MM.1S (cell line): ENCODE measurements at regions not wholly inside any gene's neighbourhood (a gene's known extent, or its start where the extent isn't known, plus 50 kb on each side); places are given as distances from the start of the nearest gene placed in this dataset.

Experiments
- DNase-seq: peaks from one replicate; pipeline ENCODE4 v3.0.0-alpha.2; 2015
- H2AFZ ChIP-seq: fragments of 300-600 bp; sonication (generic); 2 replicates; pipeline ENCODE4 v1.6.0; 2016; ENCODE audit warnings: antibody characterized with exemption, low read length
- H3F3A ChIP-seq: fragments of 300-600 bp; sonication (generic); 2 replicates; pipeline ENCODE4 v1.6.1; 2016; ENCODE audit warnings: mild to moderate bottlenecking, antibody characterized with exemption, low read length, moderate library complexity, mixed read lengths; ENCODE audit not compliant: insufficient read depth
- H3K27ac ChIP-seq: fragments of 300-600 bp; sonication (generic); 2 replicates; pipeline ENCODE4 v1.5.1; 2016; ENCODE audit warnings: mild to moderate bottlenecking, low read length
- H3K27me3 ChIP-seq: fragments of 300-600 bp; sonication (generic); replicated peaks from 2 replicates; pipeline ENCODE4 v1.6.0; 2016; ENCODE audit warnings: low read length; ENCODE audit not compliant: insufficient read depth
- H3K36me3 ChIP-seq: fragments of 300-600 bp; sonication (generic); replicated peaks from 2 replicates; pipeline ENCODE4 v1.6.1; 2016; ENCODE audit warnings: mild to moderate bottlenecking, low read length, mixed read lengths; ENCODE audit not compliant: insufficient read depth
- H3K4me1 ChIP-seq: fragments of 300-600 bp; sonication (generic); 2 replicates; pipeline ENCODE4 v1.6.1; 2016; ENCODE audit warnings: low read length, mixed read lengths
- H3K4me2 ChIP-seq: fragments of 300-600 bp; sonication (generic); 2 replicates; pipeline ENCODE4 v1.6.0; 2016; ENCODE audit warnings: low read depth, low read length
- H3K4me3 ChIP-seq: fragments of 300-600 bp; sonication (generic); 2 replicates; pipeline ENCODE4 v1.5.1; 2016; ENCODE audit warnings: low read length, mixed read lengths
- H3K79me2 ChIP-seq: fragments of 300-600 bp; sonication (generic); 2 replicates; pipeline ENCODE4 v1.6.1; 2016; ENCODE audit warnings: mixed run types, low read length, mixed read lengths
- H3K9ac ChIP-seq: fragments of 300-600 bp; sonication (generic); 2 replicates; pipeline ENCODE4 v1.6.1; 2016; ENCODE audit warnings: low read length, mixed read lengths
- H3K9me2 ChIP-seq: fragments of 300-600 bp; sonication (generic); replicated peaks from 2 replicates; pipeline ENCODE4 v1.6.1; 2016; ENCODE audit warnings: mild to moderate bottlenecking, low read length, mixed read lengths; ENCODE audit not compliant: insufficient read depth
- H3K9me3 ChIP-seq: fragments of 300-600 bp; sonication (generic); replicated peaks from 2 replicates; pipeline ENCODE4 v1.6.1; 2016; ENCODE audit warnings: mild to moderate bottlenecking, low read length, mixed read lengths; ENCODE audit not compliant: insufficient read depth
- H4K20me1 ChIP-seq: fragments of 300-600 bp; sonication (generic); 2 replicates; pipeline ENCODE4 v1.6.1; 2016; ENCODE audit warnings: mild to moderate bottlenecking, low read length, moderate library complexity, mixed read lengths; ENCODE audit not compliant: insufficient read depth
- EZH2 ChIP-seq: fragments of 300-600 bp; sonication (generic); optimal IDR thresholded peaks from 2 replicates; pipeline ENCODE3; 2017; ENCODE audit warnings: low read depth, mild to moderate bottlenecking, antibody characterized with exemption, low read length, mixed read lengths
- EZH2phosphoT487 ChIP-seq: fragments of 300-600 bp; sonication (generic); IDR thresholded peaks from 2 replicates; pipeline ENCODE4 v1.6.1; 2018; ENCODE audit warnings: antibody characterized with exemption, low read length
- TF ChIP-seq, protein P1 (sequence below): fragments of 300-600 bp; sonication (generic); IDR thresholded peaks from 2 replicates; pipeline ENCODE4 v1.5.1; 2016; ENCODE audit warnings: antibody characterized with exemption, low read length, mixed read lengths

DNA sequence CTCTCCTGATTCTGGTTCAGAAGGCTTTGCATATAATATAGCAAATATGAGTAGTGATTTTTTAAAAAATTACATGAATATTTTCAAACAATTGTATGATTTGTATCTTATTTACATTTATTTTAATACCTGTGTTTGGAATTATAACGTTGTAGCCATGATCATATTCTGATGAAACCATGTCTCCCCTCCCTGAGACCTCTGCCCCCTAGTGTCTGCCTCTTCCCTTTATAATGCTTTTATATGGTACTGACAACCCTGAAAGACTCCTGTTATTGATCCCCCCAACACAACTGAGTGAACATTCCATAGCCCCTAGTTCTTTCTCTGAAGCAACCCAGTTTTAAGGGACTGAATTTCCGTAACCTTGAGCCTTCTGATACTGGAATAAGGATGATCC lies 187.4 kb downstream of the SOX3 start:
- TF ChIP-seq EZH2phosphoT487 = no peak
- TF ChIP-seq, protein P1, sequence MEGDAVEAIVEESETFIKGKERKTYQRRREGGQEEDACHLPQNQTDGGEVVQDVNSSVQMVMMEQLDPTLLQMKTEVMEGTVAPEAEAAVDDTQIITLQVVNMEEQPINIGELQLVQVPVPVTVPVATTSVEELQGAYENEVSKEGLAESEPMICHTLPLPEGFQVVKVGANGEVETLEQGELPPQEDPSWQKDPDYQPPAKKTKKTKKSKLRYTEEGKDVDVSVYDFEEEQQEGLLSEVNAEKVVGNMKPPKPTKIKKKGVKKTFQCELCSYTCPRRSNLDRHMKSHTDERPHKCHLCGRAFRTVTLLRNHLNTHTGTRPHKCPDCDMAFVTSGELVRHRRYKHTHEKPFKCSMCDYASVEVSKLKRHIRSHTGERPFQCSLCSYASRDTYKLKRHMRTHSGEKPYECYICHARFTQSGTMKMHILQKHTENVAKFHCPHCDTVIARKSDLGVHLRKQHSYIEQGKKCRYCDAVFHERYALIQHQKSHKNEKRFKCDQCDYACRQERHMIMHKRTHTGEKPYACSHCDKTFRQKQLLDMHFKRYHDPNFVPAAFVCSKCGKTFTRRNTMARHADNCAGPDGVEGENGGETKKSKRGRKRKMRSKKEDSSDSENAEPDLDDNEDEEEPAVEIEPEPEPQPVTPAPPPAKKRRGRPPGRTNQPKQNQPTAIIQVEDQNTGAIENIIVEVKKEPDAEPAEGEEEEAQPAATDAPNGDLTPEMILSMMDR = no peak
- no peak for TF ChIP-seq EZH2
- H3K79me2 ChIP-seq = no peaks in the 10 kb centered on the region
- DNase-seq = no peak

DNA sequence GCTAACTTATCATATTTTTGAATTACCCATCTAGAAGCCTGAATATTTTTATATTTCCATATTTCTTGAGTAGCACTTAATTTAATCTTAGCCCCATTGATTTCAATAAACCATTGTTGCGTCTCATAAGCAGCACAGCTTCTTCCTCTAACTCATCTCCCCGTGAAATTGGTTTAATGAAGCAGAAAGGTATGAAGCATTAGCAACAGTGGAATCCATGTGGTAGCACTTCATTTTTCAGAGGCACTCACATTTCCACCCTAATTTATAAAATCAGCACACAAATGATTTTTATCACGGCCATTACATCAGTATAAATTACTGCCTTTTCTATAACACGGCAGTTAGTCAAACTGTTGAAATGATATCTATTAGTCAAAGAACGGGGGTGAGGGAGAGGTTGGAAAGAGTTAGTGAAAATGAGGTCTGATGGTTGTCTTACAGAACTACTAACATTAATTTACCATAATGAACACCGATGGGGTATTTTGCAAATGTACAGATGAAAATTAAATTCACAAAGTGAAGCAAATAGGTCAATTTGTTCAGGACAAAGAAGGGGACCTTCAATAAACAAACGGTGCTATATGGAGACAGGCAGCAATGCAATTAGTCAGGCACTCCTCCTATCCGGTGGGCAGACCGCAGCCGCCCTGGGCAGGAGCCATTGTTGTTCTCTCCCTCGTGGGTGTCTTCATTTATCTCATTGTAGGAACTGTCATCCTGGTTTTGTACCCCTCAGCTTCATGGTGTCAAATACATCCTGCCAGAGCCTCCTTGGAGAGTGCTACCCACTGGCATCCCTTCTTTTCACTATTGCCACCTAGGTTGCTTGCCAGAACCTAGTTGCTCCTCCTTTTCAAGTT lies 205.7 kb downstream of the SOX3 start:
- Histone ChIP-seq H4K20me1 (no peaks in the 10 kb centered on the region), H3K9me3 (no peaks in the 10 kb centered on the region), H3K27ac (no peak overlapping the region), H3K79me2 (no peaks in the 10 kb centered on the region), H2AFZ (no peak overlapping the region), H3K4me1 (no peaks in the 10 kb centered on the region), H3K36me3 (no peaks in the 10 kb centered on the region), H3K9me2 (no peaks in the 10 kb centered on the region), H3K27me3 (no peaks in the 10 kb centered on the region), H3K4me3 (no peak overlapping the region), H3F3A (no peaks in the 10 kb centered on the region), H3K4me2 (no peak overlapping the region), H3K9ac (no peak overlapping the region)
- DNase-seq = no peak
- TF ChIP-seq, protein P1 = no peak
- TF ChIP-seq EZH2 (no peak), EZH2phosphoT487 (no peak)

More for the DNA sequence above, 187.4 kb downstream of the SOX3 start:
- Histone ChIP-seq H3K9me2 (no peaks in the 10 kb centered on the region), H3K9ac (no peak overlapping the region), H2AFZ (no peak overlapping the region), H3K9me3 (no peaks in the 10 kb centered on the region), H3K4me2 (no peak overlapping the region), H3K36me3 (no peaks in the 10 kb centered on the region), H3F3A (no peaks in the 10 kb centered on the region), H3K27ac (no peak overlapping the region), H3K4me3 (no peak overlapping the region), H4K20me1 (no peaks in the 10 kb centered on the region), H3K27me3 (no peaks in the 10 kb centered on the region), H3K4me1 (no peaks in the 10 kb centered on the region)

DNA sequence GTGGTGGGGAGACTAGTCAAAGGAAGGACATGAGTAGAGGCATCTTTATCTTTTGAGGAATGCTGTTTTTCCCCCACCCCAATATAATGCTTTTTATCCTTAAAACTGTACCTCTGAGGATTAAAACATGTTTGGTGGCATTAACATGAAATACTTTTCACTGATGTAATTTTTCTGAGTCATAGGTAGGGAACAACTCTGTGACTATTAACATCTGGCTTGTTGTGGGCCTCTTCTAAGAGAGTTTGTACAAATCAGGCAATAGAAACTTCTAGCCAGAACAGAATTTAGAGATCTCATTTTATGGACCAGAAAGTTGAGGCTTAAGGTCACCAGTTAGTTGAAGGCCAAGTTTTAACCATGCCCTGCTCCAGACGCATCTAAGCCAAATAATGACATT lies 207.6 kb downstream of the SOX3 start:
- Histone ChIP-seq H3K27ac (no peak overlapping the region), H3K9me2 (no peaks in the 10 kb centered on the region), H3K9me3 (no peaks in the 10 kb centered on the region), H3K4me3 (no peak overlapping the region), H4K20me1 (no peaks in the 10 kb centered on the region), H2AFZ (no peak overlapping the region), H3K36me3 (no peaks in the 10 kb centered on the region), H3K79me2 (no peaks in the 10 kb centered on the region), H3K9ac (no peak overlapping the region), H3K27me3 (no peaks in the 10 kb centered on the region), H3K4me1 (no peaks in the 10 kb centered on the region), H3F3A (no peaks in the 10 kb centered on the region), H3K4me2 (no peak overlapping the region)
- TF ChIP-seq EZH2phosphoT487 = no peak
- TF ChIP-seq, protein P1 = no peak
- TF ChIP-seq EZH2 = no peak
- no peak for DNase-seq
